Suprapubic skin (tissue), 4 donors: ENCODE measurements at regions not wholly inside any gene's neighbourhood (a gene's known extent, or its start where the extent isn't known, plus 50 kb on each side); places are given as distances from the start of the nearest gene placed in this dataset.
"Not testable (repeated sequence)": the region's sequence is repeated elsewhere in the genome, so short reads cannot be mapped to it uniquely, and the experiment has no call there.

Experiments
- DNase-seq, 2 donors: peaks; one replicate each; pipeline ENCODE4 v3.0.0-alpha.2; 2019; ENCODE audit warnings: low spot score in 2 of 2
- H3K27ac ChIP-seq: fragments of 200-600 bp; sonication (generic); one replicate; pipeline ENCODE4 v1.5.1; 2019
- H3K27me3 ChIP-seq: fragments of 200-600 bp; sonication (generic); one replicate; pipeline ENCODE4 v1.5.1; 2019
- H3K36me3 ChIP-seq: fragments of 200-600 bp; sonication (generic); one replicate; pipeline ENCODE4 v1.5.1; 2019
- H3K4me1 ChIP-seq: fragments of 200-600 bp; sonication (generic); one replicate; pipeline ENCODE4 v1.5.1; 2019
- H3K4me3 ChIP-seq: fragments of 200-600 bp; sonication (generic); one replicate; pipeline ENCODE4 v1.5.1; 2019; ENCODE audit warnings: mild to moderate bottlenecking
- H3K9me3 ChIP-seq: fragments of 200-600 bp; sonication (generic); one replicate; pipeline ENCODE4 v1.5.1; 2019
- EP300 ChIP-seq: sonication (generic); formaldehyde crosslinking; IDR thresholded peaks from one replicate; pipeline ENCODE4 v1.6.1; 2017; ENCODE audit warnings: antibody characterized with exemption
- POLR2A ChIP-seq, 2 donors: fragments of 450-650 bp; IDR thresholded peaks; one replicate each; pipeline ENCODE4 v1.6.1; 2017; ENCODE audit warnings: antibody characterized with exemption in 2 of 2, mild to moderate bottlenecking in 2 of 2, moderate library complexity in 2 of 2
- POLR2AphosphoS5 ChIP-seq, 3 donors: sonication (generic); formaldehyde crosslinking; IDR thresholded peaks; one replicate each; pipeline ENCODE4 v1.6.1; 2017; ENCODE audit warnings: antibody characterized with exemption in 3 of 3
- WGBS: methylation state at CpG from one replicate; pipeline ENCODE4 v1.1.5; 2018; 5-methylcytosine and 5-hydroxymethylcytosine counted together
- TF ChIP-seq, protein P1 (sequence below), 2 donors: fragments of 200-600 bp in 1 of 2; fragments of 450-650 bp in 1 of 2; sonication (generic) in 1 of 2; IDR thresholded peaks; one replicate each; pipeline ENCODE4 v1.5.1; 2016 to 2019; ENCODE audit warnings: antibody characterized with exemption in 2 of 2, mild to moderate bottlenecking in 1 of 2, moderate library complexity in 1 of 2

DNA sequence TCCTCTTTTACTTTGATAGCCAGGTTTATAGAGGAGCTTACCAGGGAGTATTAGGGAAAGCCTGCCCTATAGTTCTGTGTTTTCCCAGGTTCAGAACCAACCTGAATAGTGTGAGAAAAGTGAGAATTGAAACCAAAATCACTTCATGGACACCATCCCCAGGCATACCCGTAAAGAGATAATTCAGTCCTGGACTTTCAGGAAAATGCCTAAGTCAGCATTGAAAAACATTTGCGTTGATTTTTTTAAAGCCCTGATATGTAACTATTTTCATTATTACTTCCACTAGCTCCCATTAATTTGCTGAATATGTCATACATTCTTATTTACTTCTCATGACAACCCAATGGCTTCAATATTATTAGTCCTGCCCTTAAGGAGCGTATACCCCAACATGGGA, 77.4 kb upstream of the TCF21 start:
- H3K27ac ChIP-seq = no peak overlapping the region
- TF ChIP-seq, protein P1, sequence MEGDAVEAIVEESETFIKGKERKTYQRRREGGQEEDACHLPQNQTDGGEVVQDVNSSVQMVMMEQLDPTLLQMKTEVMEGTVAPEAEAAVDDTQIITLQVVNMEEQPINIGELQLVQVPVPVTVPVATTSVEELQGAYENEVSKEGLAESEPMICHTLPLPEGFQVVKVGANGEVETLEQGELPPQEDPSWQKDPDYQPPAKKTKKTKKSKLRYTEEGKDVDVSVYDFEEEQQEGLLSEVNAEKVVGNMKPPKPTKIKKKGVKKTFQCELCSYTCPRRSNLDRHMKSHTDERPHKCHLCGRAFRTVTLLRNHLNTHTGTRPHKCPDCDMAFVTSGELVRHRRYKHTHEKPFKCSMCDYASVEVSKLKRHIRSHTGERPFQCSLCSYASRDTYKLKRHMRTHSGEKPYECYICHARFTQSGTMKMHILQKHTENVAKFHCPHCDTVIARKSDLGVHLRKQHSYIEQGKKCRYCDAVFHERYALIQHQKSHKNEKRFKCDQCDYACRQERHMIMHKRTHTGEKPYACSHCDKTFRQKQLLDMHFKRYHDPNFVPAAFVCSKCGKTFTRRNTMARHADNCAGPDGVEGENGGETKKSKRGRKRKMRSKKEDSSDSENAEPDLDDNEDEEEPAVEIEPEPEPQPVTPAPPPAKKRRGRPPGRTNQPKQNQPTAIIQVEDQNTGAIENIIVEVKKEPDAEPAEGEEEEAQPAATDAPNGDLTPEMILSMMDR (IDR thresholded peaks at IDR 0.05) = no peak
- no peaks in the 10 kb centered on the region for H3K9me3 ChIP-seq
- WGBS = 96% methylated on average over 3 of the region's 3 CpGs
- no peak for DNase-seq
- H3K4me1 ChIP-seq = no peaks in the 10 kb centered on the region
- H3K36me3 ChIP-seq = no peaks in the 10 kb centered on the region
- H3K4me3 ChIP-seq = no peak overlapping the region
- no peaks in the 10 kb centered on the region for H3K27me3 ChIP-seq

DNA sequence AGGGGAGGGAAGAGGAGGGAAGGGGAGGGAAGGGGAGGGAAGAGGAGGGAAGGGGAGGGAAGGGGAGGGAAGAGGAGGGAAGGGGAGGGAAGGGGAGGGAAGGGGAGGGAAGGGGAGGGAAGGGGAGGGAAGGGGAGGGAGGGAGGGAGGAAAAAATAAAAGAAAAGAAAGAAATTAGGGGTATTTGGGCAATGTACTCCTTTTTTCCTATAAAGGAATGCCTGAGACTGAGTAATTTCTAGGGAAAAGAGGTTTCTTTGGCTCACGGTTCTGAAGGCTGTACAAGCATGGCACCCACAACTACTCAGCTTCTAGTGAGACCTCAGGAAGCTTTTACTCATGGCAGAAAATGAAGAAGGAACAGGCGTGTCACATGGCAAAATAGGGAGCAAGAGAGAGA, 76.5 kb upstream of the TCF21 start:
- 91% methylated on average over 2 of the region's 2 CpGs for WGBS
- H3K27ac ChIP-seq = not testable (repeated sequence)

DNA sequence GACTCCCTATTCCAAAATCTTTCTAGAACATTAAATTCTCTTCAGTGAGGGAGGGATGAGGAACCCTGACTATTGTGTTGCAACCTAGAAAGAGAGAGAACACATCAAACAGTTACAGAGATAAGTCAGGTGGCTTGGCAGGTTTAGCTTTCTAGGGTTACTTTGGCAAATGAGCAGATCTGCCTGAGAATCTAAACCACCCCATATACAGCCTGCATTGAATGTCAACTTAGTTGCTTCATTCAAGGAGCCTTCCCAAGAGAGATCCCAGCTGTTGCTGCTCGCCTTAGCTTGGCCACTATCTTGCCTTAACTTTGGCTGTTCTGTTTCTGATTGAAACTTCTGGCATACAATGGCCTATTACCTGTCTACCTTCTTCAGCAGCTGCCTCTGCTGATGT, 74.7 kb upstream of the TCF21 start:
- H3K9me3 ChIP-seq = no peaks in the 10 kb centered on the region
- TF ChIP-seq EP300 (no peak), POLR2AphosphoS5 (IDR thresholded peaks at IDR 0.05) (no peak), POLR2A (IDR thresholded peaks at IDR 0.05) (no peak)
- TF ChIP-seq, protein P1 (IDR thresholded peaks at IDR 0.05) = no peak
- DNase-seq = no peak
- no peaks in the 10 kb centered on the region for H3K27me3 ChIP-seq
- H3K27ac ChIP-seq = no peak overlapping the region
- no peaks in the 10 kb centered on the region for H3K4me1 ChIP-seq
- H3K4me3 ChIP-seq = no peak overlapping the region
- no peaks in the 10 kb centered on the region for H3K36me3 ChIP-seq
- WGBS = 85% methylated on average over 1 of the region's 1 CpG

More for the DNA sequence above, 76.5 kb upstream of the TCF21 start:
- not testable (repeated sequence) for H3K4me3 ChIP-seq, H3K4me1 ChIP-seq, H3K9me3 ChIP-seq, H3K36me3 ChIP-seq, DNase-seq, H3K27me3 ChIP-seq

DNA sequence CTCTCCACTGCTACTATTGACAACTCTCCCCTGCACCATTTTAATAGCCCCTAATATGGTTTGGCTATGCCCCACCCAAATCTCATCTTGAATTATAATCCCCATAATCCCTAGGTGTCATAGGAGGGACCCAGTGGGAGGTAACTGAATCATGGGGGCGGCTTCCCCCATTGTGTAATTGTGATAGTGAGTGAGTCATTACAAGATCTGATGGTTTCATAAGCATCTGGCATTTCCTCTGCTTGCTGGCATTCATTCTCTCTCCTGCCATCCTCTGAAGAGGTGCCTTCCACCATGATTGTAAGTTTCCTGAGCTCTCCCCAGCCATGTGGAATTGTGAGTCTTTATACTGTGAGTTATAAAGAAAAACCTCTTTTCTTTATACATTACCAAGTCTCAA, 74.1 kb upstream of the TCF21 start:
- no peaks in the 10 kb centered on the region for H3K4me1 ChIP-seq
- no peak overlapping the region for H3K27ac ChIP-seq
- no peaks in the 10 kb centered on the region for H3K27me3 ChIP-seq
- 47% methylated on average over 1 of the region's 1 CpG for WGBS
- no peak for DNase-seq
- H3K9me3 ChIP-seq = no peaks in the 10 kb centered on the region
- H3K36me3 ChIP-seq = no peaks in the 10 kb centered on the region
- H3K4me3 ChIP-seq = no peak overlapping the region
- TF ChIP-seq POLR2A (IDR thresholded peaks at IDR 0.05) (no peak), EP300 (no peak), POLR2AphosphoS5 (IDR thresholded peaks at IDR 0.05) (no peak)
- TF ChIP-seq, protein P1 (IDR thresholded peaks at IDR 0.05) = no peak

DNA sequence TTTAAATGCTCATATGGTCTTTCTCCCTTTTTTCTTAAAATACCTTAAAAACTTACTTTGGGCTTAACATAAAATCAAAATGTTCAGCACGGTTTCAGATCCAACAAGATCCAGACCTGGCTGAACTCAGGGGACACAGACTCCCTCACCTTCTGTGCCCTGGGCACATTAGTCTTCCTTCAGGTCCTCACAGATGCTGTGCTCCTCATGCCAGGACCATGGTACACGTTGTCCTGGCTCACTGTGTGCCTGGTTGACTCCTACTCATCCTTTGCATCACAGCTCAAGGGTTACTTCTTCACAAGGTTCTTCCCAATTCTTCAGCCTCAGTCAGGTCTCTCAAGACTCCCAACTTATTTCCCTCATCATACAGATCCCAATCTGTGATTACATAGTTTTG, 73.6 kb upstream of the TCF21 start:
- 87% methylated on average over 2 of the region's 2 CpGs for WGBS
- TF ChIP-seq EP300 = no peak
- TF ChIP-seq, protein P1 (IDR thresholded peaks at IDR 0.05) = no peak
- no peak for TF ChIP-seq POLR2A (IDR thresholded peaks at IDR 0.05)
- no peak for TF ChIP-seq POLR2AphosphoS5 (IDR thresholded peaks at IDR 0.05)
- Histone ChIP-seq H3K9me3 (no peaks in the 10 kb centered on the region), H3K27ac (no peak overlapping the region), H3K36me3 (no peaks in the 10 kb centered on the region), H3K27me3 (no peaks in the 10 kb centered on the region), H3K4me3 (no peak overlapping the region), H3K4me1 (no peaks in the 10 kb centered on the region)
- DNase-seq = no peak

DNA sequence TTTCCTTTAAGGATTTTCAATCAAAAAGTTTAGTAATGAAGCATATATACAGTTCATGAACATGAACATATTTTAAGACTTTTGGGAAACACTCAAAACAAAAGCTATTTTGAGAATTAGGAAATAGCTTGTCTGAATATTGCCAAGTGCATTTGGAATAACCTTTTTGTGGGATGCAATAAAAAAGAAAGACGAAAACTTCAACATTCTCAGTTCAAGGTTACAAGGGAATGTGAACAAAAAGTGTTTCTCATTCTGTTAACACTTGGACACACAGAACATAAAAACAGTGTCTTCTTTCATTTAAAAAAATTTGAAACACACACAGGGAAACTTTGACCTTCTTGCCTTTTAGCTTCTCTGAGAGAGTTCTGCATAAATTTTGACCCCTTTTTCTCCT, 72.7 kb upstream of the TCF21 start:
- Histone ChIP-seq H3K4me3 (no peak overlapping the region), H3K4me1 (no peaks in the 10 kb centered on the region), H3K9me3 (no peaks in the 10 kb centered on the region), H3K27me3 (no peaks in the 10 kb centered on the region), H3K36me3 (no peaks in the 10 kb centered on the region), H3K27ac (no peak overlapping the region)
- 60% methylated on average over 1 of the region's 1 CpG for WGBS
- DNase-seq = no peak
- TF ChIP-seq POLR2AphosphoS5 (IDR thresholded peaks at IDR 0.05) = no peak
- no peak for TF ChIP-seq EP300
- no peak for TF ChIP-seq POLR2A (IDR thresholded peaks at IDR 0.05)
- TF ChIP-seq, protein P1 (IDR thresholded peaks at IDR 0.05) = no peak
